ENCODE measurements at regions not wholly inside any gene's neighbourhood (a gene's known extent, or its start where the extent isn't known, plus 50 kb on each side); places are given as distances from the start of the nearest gene placed in this dataset.

- H2BK5ac ChIP-seq (ENCODE audit: low read depth, low read length, poor library complexity, severe bottlenecking): no peak overlapping the region
- no peak overlapping the region for H4K91ac ChIP-seq (ENCODE audit: low read length)
- H2BK120ac ChIP-seq (ENCODE audit: low read depth, low read length): no peak overlapping the region
- no peak overlapping the region for H3K9ac ChIP-seq (ENCODE audit: low read length)
- H2AK5ac ChIP-seq (ENCODE audit: low read length, severe bottlenecking): no peak overlapping the region
- no peak overlapping the region for H3K14ac ChIP-seq (ENCODE audit: low read length in 2 of 2)
- no peak overlapping the region for H2AFZ ChIP-seq (ENCODE audit: low read depth, low read length)
- no peak overlapping the region for H2BK12ac ChIP-seq (ENCODE audit: low read length in 2 of 2)
- H3K18ac ChIP-seq (ENCODE audit: low read depth in 1 of 2, low read length in 2 of 2): no peak overlapping the region
- H3K4me2 ChIP-seq (ENCODE audit: low read length, poor library complexity, severe bottlenecking): no peak overlapping the region
- peaks cover 4% of the 10 kb centered on the region for H3K9me3 ChIP-seq (ENCODE audit: control insufficient read depth, low read length)
- no peaks in the 10 kb centered on the region for H3K4me1 ChIP-seq (ENCODE audit: control insufficient read depth, insufficient read depth, low read depth, low read length)
- H3K27me3 ChIP-seq (ENCODE audit: control insufficient read depth in 1 of 2, insufficient read depth in 1 of 2, low read length in 2 of 2): no peaks in the 10 kb centered on the region
- no peak overlapping the region for H3K4me3 ChIP-seq (ENCODE audit: insufficient read depth in 1 of 2, low read depth in 1 of 2, low read length in 2 of 2)
- no peak overlapping the region for H3K23ac ChIP-seq (ENCODE audit: low read length in 2 of 2)
- DNase-seq: no peak
- H3K4ac ChIP-seq (ENCODE audit: low read depth in 1 of 2, low read length in 2 of 2): no peak overlapping the region
- no peaks in the 10 kb centered on the region for H3K79me1 ChIP-seq (replicated peaks; ENCODE audit: low read length, poor library complexity, severe bottlenecking)
- H3K27ac ChIP-seq (ENCODE audit: low read length, poor library complexity, severe bottlenecking): no peak overlapping the region
- H3K36me3 ChIP-seq (ENCODE audit: control insufficient read depth in 1 of 2, insufficient read depth in 2 of 2, low read depth in 1 of 2, low read length in 2 of 2): no peaks in the 10 kb centered on the region
- 74% methylated on average over 1 of the region's 1 CpG for WGBS
- H2BK15ac ChIP-seq (ENCODE audit: low read depth, poor library complexity, severe bottlenecking): no peak overlapping the region
- H4K8ac ChIP-seq (ENCODE audit: low read length): no peak overlapping the region
These were observed 889.2 kb downstream of the PDCD6IP start for GRCh38 chr3:34687671-34688070.

- no peak overlapping the region for H3K4ac ChIP-seq (ENCODE audit: low read depth in 1 of 2, low read length in 2 of 2)
- H2AK5ac ChIP-seq (ENCODE audit: low read length, severe bottlenecking): no peak overlapping the region
- WGBS: 100% methylated on average over 2 of the region's 4 CpGs
- no peak overlapping the region for H3K9ac ChIP-seq (ENCODE audit: low read length)
- no peaks in the 10 kb centered on the region for H3K36me3 ChIP-seq (ENCODE audit: control insufficient read depth in 1 of 2, insufficient read depth in 2 of 2, low read depth in 1 of 2, low read length in 2 of 2)
- no peak overlapping the region for H4K8ac ChIP-seq (ENCODE audit: low read length)
- no peak overlapping the region for H2BK15ac ChIP-seq (ENCODE audit: low read depth, poor library complexity, severe bottlenecking)
- H2BK120ac ChIP-seq (ENCODE audit: low read depth, low read length): no peak overlapping the region
- no peak overlapping the region for H3K14ac ChIP-seq (ENCODE audit: low read length in 2 of 2)
- H3K23ac ChIP-seq (ENCODE audit: low read length in 2 of 2): no peak overlapping the region
- no peak overlapping the region for H2AFZ ChIP-seq (ENCODE audit: low read depth, low read length)
- peaks cover 19% of the 10 kb centered on the region for H3K9me3 ChIP-seq (ENCODE audit: control insufficient read depth, low read length)
- no peak overlapping the region for H2BK5ac ChIP-seq (ENCODE audit: low read depth, low read length, poor library complexity, severe bottlenecking)
- no peak overlapping the region for H3K4me3 ChIP-seq (ENCODE audit: insufficient read depth in 1 of 2, low read depth in 1 of 2, low read length in 2 of 2)
- no peak overlapping the region for H2BK12ac ChIP-seq (ENCODE audit: low read length in 2 of 2)
- no peak overlapping the region for H3K18ac ChIP-seq (ENCODE audit: low read depth in 1 of 2, low read length in 2 of 2)
- H4K91ac ChIP-seq (ENCODE audit: low read length): no peak overlapping the region
- DNase-seq: no peak
- H3K27me3 ChIP-seq (ENCODE audit: control insufficient read depth in 1 of 2, insufficient read depth in 1 of 2, low read length in 2 of 2): no peaks in the 10 kb centered on the region
- H3K4me2 ChIP-seq (ENCODE audit: low read length, poor library complexity, severe bottlenecking): no peak overlapping the region
- H3K27ac ChIP-seq (ENCODE audit: low read length, poor library complexity, severe bottlenecking): no peak overlapping the region
- H3K4me1 ChIP-seq (ENCODE audit: control insufficient read depth, insufficient read depth, low read depth, low read length): no peaks in the 10 kb centered on the region
- no peaks in the 10 kb centered on the region for H3K79me1 ChIP-seq (replicated peaks; ENCODE audit: low read length, poor library complexity, severe bottlenecking)
These were observed 898.4 kb downstream of the PDCD6IP start for GRCh38 chr3:34696831-34697230.

GRCh38 chr3:34703053-34703452, 904.6 kb downstream of the PDCD6IP start:
- no peak overlapping the region for H3K18ac ChIP-seq (ENCODE audit: low read depth in 1 of 2, low read length in 2 of 2)
- H2BK5ac ChIP-seq (ENCODE audit: low read depth, low read length, poor library complexity, severe bottlenecking): no peak overlapping the region
- no peaks in the 10 kb centered on the region for H3K79me1 ChIP-seq (replicated peaks; ENCODE audit: low read length, poor library complexity, severe bottlenecking)
- 94% methylated on average over 2 of the region's 3 CpGs for WGBS
- H3K9ac ChIP-seq (ENCODE audit: low read length): no peak overlapping the region
- no peak overlapping the region for H2AFZ ChIP-seq (ENCODE audit: low read depth, low read length)
- no peaks in the 10 kb centered on the region for H3K36me3 ChIP-seq (ENCODE audit: control insufficient read depth in 1 of 2, insufficient read depth in 2 of 2, low read depth in 1 of 2, low read length in 2 of 2)
- H3K27ac ChIP-seq (ENCODE audit: low read length, poor library complexity, severe bottlenecking): no peak overlapping the region
- H3K4me2 ChIP-seq (ENCODE audit: low read length, poor library complexity, severe bottlenecking): no peak overlapping the region
- H3K14ac ChIP-seq (ENCODE audit: low read length in 2 of 2): no peak overlapping the region
- H3K4ac ChIP-seq (ENCODE audit: low read depth in 1 of 2, low read length in 2 of 2): no peak overlapping the region
- H3K9me3 ChIP-seq (ENCODE audit: control insufficient read depth, low read length): peaks cover 23% of the 10 kb centered on the region
- H2AK5ac ChIP-seq (ENCODE audit: low read length, severe bottlenecking): no peak overlapping the region
- H2BK120ac ChIP-seq (ENCODE audit: low read depth, low read length): no peak overlapping the region
- no peak overlapping the region for H2BK15ac ChIP-seq (ENCODE audit: low read depth, poor library complexity, severe bottlenecking)
- no peak overlapping the region for H4K8ac ChIP-seq (ENCODE audit: low read length)
- no peaks in the 10 kb centered on the region for H3K4me1 ChIP-seq (ENCODE audit: control insufficient read depth, insufficient read depth, low read depth, low read length)
- no peak for DNase-seq
- H4K91ac ChIP-seq (ENCODE audit: low read length): no peak overlapping the region
- no peak overlapping the region for H3K4me3 ChIP-seq (ENCODE audit: insufficient read depth in 1 of 2, low read depth in 1 of 2, low read length in 2 of 2)
- no peak overlapping the region for H3K23ac ChIP-seq (ENCODE audit: low read length in 2 of 2)
- no peaks in the 10 kb centered on the region for H3K27me3 ChIP-seq (ENCODE audit: control insufficient read depth in 1 of 2, insufficient read depth in 1 of 2, low read length in 2 of 2)
- no peak overlapping the region for H2BK12ac ChIP-seq (ENCODE audit: low read length in 2 of 2)

GRCh38 chr3:34724916-34725499, 914.3 kb upstream of the ARPP21 start:
- no peak overlapping the region for H3K4me3 ChIP-seq (ENCODE audit: insufficient read depth in 1 of 2, low read depth in 1 of 2, low read length in 2 of 2)
- no peak overlapping the region for H3K4me2 ChIP-seq (ENCODE audit: low read length, poor library complexity, severe bottlenecking)
- no peak overlapping the region for H3K14ac ChIP-seq (ENCODE audit: low read length in 2 of 2)
- H2BK12ac ChIP-seq (ENCODE audit: low read length in 2 of 2): no peak overlapping the region
- no peak overlapping the region for H2BK5ac ChIP-seq (ENCODE audit: low read depth, low read length, poor library complexity, severe bottlenecking)
- peak overlapping the region; percentile 35 for H3K27ac ChIP-seq (ENCODE audit: low read length, poor library complexity, severe bottlenecking)
- no peak overlapping the region for H2AFZ ChIP-seq (ENCODE audit: low read depth, low read length)
- peaks cover 3% of the 10 kb centered on the region for H3K4me1 ChIP-seq (ENCODE audit: control insufficient read depth, insufficient read depth, low read depth, low read length)
- peaks cover 8% of the 10 kb centered on the region for H3K9me3 ChIP-seq (ENCODE audit: control insufficient read depth, low read length)
- no peak overlapping the region for H3K9ac ChIP-seq (ENCODE audit: low read length)
- no peak overlapping the region for H2BK15ac ChIP-seq (ENCODE audit: low read depth, poor library complexity, severe bottlenecking)
- H2AK5ac ChIP-seq (ENCODE audit: low read length, severe bottlenecking): no peak overlapping the region
- no peaks in the 10 kb centered on the region for H3K36me3 ChIP-seq (ENCODE audit: control insufficient read depth in 1 of 2, insufficient read depth in 2 of 2, low read depth in 1 of 2, low read length in 2 of 2)
- no peak overlapping the region for H4K91ac ChIP-seq (ENCODE audit: low read length)
- H3K23ac ChIP-seq (ENCODE audit: low read length in 2 of 2): no peak overlapping the region
- no peak overlapping the region for H3K18ac ChIP-seq (ENCODE audit: low read depth in 1 of 2, low read length in 2 of 2)
- DNase-seq: no peak
- no peaks in the 10 kb centered on the region for H3K79me1 ChIP-seq (replicated peaks; ENCODE audit: low read length, poor library complexity, severe bottlenecking)
- no peak overlapping the region for H4K8ac ChIP-seq (ENCODE audit: low read length)
- whole genome bisulfite sequencing: 76% methylated on average over 2 of the region's 3 CpGs
- no peaks in the 10 kb centered on the region for H3K27me3 ChIP-seq (ENCODE audit: control insufficient read depth in 1 of 2, insufficient read depth in 1 of 2, low read length in 2 of 2)
- H2BK120ac ChIP-seq (ENCODE audit: low read depth, low read length): no peak overlapping the region
- no peak overlapping the region for H3K4ac ChIP-seq (ENCODE audit: low read depth in 1 of 2, low read length in 2 of 2)

Data from mesenchymal stem cell (in vitro differentiated cells and primary cell).